Ovary (tissue), 7 donors: ENCODE measurements at regions not wholly inside any gene's neighbourhood (a gene's known extent, or its start where the extent isn't known, plus 50 kb on each side); places are given as distances from the start of the nearest gene placed in this dataset.
"Not testable (repeated sequence)": the region's sequence is repeated elsewhere in the genome, so short reads cannot be mapped to it uniquely, and the experiment has no call there.

Experiments
- DNase-seq, 5 donors: peaks; one replicate each; pipeline ENCODE4 v3.0.0-alpha.2; 2019 to 2020
- H3K27ac ChIP-seq, 2 donors: fragments of 200-600 bp; one replicate each; pipeline versions ENCODE4 v1.5.1 to v1.8.0; 2019 to 2022
- H3K27me3 ChIP-seq: fragments of 200-600 bp; one replicate; pipeline ENCODE4 v1.8.0; 2022
- H3K36me3 ChIP-seq: fragments of 200-600 bp; sonication (generic); one replicate; pipeline ENCODE4 v1.5.1; 2019
- H3K4me1 ChIP-seq: one replicate; pipeline ENCODE4 v1.8.1; 2013; ENCODE audit warnings: mild to moderate bottlenecking, moderate library complexity; ENCODE audit not compliant: insufficient read depth
- H3K4me3 ChIP-seq: fragments of 200-600 bp; sonication (generic); one replicate; pipeline ENCODE4 v1.5.1; 2017
- H3K9me3 ChIP-seq, 2 donors: fragments of 200-600 bp in 1 of 2; sonication (generic) in 1 of 2; one replicate each; pipeline versions ENCODE4 v1.5.1 to v1.8.1; 2013 to 2019; ENCODE audit warnings: mild to moderate bottlenecking in 1 of 2, moderate library complexity in 1 of 2
- EP300 ChIP-seq: sonication (generic); formaldehyde crosslinking; IDR thresholded peaks from one replicate; pipeline ENCODE4 v1.6.1; 2017; ENCODE audit warnings: antibody characterized with exemption
- POLR2A ChIP-seq: fragments of 450-650 bp; IDR thresholded peaks from one replicate; pipeline ENCODE4 v1.6.1; 2017; ENCODE audit warnings: antibody characterized with exemption, mild to moderate bottlenecking, moderate library complexity
- WGBS, 3 donors: extraction: QIAGEN DNeasy Blood & Tissue Kit in 1 of 3; methylation state at CpG; one replicate each; pipeline versions ENCODE4 v1.1.5 to v1.1.7; 2013 to 2017; 5-methylcytosine and 5-hydroxymethylcytosine counted together
- intact Hi-C, 4 donors: fragments of 100-400 bp; cut with DNase I; formaldehyde crosslinking; loops; one replicate each; pipeline versions ENCODE4 v1.11.0 to v1.15.1; 2022 to 2023
- TF ChIP-seq, protein P1 (sequence below), 3 donors: fragments of 450-650 bp in 2 of 3; fragments of 200-600 bp in 1 of 3; IDR thresholded peaks; one replicate each; pipeline versions ENCODE4 v1.5.1 to v1.8.0; 2016 to 2022; ENCODE audit warnings: antibody characterized with exemption in 3 of 3, mild to moderate bottlenecking in 1 of 3
- donor health status: DM: no; HTN: no; CAD: no; lungs with moderate emphysema.
- donor health status: DM: no; HTN: no; CAD: no.
- donor health status: Bipolar disorder and iron deficiency.
- donor health status: DM: no; HTN: no; CAD: no.
- donor health status: DM: yes; HTN: yes; CAD: no.

GRCh38 chr14:88098163-88098562 lies 93.2 kb downstream of the GPR65 start:
- H3K9me3 ChIP-seq, result no peaks in the 10 kb centered on the region
- intact Hi-C loops, result no loop called here
- TF ChIP-seq POLR2A, result no peak
- TF ChIP-seq, protein P1, sequence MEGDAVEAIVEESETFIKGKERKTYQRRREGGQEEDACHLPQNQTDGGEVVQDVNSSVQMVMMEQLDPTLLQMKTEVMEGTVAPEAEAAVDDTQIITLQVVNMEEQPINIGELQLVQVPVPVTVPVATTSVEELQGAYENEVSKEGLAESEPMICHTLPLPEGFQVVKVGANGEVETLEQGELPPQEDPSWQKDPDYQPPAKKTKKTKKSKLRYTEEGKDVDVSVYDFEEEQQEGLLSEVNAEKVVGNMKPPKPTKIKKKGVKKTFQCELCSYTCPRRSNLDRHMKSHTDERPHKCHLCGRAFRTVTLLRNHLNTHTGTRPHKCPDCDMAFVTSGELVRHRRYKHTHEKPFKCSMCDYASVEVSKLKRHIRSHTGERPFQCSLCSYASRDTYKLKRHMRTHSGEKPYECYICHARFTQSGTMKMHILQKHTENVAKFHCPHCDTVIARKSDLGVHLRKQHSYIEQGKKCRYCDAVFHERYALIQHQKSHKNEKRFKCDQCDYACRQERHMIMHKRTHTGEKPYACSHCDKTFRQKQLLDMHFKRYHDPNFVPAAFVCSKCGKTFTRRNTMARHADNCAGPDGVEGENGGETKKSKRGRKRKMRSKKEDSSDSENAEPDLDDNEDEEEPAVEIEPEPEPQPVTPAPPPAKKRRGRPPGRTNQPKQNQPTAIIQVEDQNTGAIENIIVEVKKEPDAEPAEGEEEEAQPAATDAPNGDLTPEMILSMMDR (IDR thresholded peaks at IDR 0.05), result no peak
- no peak for TF ChIP-seq EP300
- no peak for DNase-seq
- H3K4me3 ChIP-seq, result no peak overlapping the region
- H3K27ac ChIP-seq, result no peak overlapping the region
- no peaks in the 10 kb centered on the region for H3K36me3 ChIP-seq
- no peaks in the 10 kb centered on the region for H3K4me1 ChIP-seq
- WGBS, 3 donors, result 70 to 83% (median 73%) methylated on average over 3 of the region's 3 CpGs
- no peaks in the 10 kb centered on the region for H3K27me3 ChIP-seq

DNA sequence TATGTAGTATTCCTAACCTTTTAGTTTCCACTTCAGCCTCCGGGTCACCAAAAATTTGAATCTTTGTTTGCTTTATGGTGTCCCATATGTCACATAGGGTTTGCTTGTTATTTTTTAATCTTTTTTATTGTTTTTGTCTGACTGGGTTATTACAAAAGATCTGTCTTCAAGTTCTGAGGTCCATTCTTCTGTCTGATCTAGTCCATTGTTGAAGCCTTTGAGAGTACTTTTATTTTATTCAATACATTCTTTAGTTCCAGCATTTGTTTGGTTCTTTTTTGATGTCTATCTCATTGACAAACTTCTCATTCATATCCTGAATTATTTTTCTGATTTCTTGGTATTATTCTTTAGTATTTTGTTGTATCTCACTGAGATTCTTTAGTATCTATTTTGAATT lies 99.8 kb downstream of the GPR65 start:
- no peak for DNase-seq
- no peaks in the 10 kb centered on the region for H3K9me3 ChIP-seq
- no peaks in the 10 kb centered on the region for H3K27me3 ChIP-seq
- H3K4me3 ChIP-seq, result no peak overlapping the region
- no peak overlapping the region for H3K27ac ChIP-seq
- WGBS, 3 donors, result 94 to 98% (median 96%) methylated on average over 1 of the region's 1 CpG
- intact Hi-C loops, result no loop called here
- H3K4me1 ChIP-seq, result no peaks in the 10 kb centered on the region
- TF ChIP-seq, protein P1 (IDR thresholded peaks at IDR 0.05), result no peak
- no peak for TF ChIP-seq POLR2A
- TF ChIP-seq EP300, result no peak
- H3K36me3 ChIP-seq, result no peaks in the 10 kb centered on the region

DNA sequence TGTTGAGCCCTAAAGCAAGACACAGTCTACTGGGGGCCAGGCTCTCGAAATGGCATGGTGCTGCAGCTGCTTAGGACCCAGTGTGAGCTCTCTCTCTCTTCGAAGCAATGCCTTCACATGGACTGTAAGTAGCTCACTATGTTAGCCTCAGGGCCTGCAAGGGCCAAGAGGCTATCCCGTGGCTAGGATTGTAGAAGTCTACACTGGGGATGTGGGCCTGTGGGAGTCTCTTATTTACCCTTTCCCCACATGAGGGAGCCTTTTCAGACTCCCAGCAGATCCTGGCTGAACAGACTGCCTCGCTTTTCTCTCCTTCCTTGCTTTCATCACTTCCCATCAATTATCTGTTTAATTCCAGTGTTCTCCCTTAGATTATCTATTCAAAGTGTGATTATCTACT lies 101.4 kb downstream of the GPR65 start:
- no peak for DNase-seq
- Histone ChIP-seq H3K27me3 (no peaks in the 10 kb centered on the region), H3K4me3 (no peak overlapping the region), H3K27ac (no peak overlapping the region), H3K4me1 (no peaks in the 10 kb centered on the region), H3K9me3 (no peaks in the 10 kb centered on the region), H3K36me3 (no peaks in the 10 kb centered on the region)
- WGBS, 3 donors, result 64 to 69% (median 65%) methylated on average over 4 of the region's 4 CpGs
- intact Hi-C loops, result no loop called here
- TF ChIP-seq EP300, result no peak

- not testable (repeated sequence) for H3K27ac ChIP-seq
These were observed 122.7 kb downstream of the GPR65 start for GRCh38 chr14:88127669-88128068.

DNA sequence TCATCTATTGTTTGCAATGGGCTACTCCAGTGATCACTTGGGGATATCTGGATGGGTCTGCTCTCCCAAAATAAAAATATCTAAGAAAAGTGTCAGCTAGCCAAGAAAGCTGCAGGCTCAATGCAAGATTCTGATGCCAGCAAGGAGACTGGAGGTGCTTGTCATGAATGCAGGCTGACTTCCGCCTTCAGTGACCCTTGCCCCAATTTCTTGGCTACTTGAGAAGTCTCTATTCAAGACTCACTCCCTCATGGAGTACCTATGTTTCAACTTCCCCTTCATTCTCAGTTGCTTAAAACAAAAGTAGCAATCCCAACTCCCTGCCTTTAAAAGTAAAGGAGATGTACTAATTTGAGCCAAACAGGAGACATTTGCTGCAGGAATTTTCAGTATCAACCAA lies 123.9 kb downstream of the GPR65 start:
- Histone ChIP-seq H3K36me3 (no peaks in the 10 kb centered on the region), H3K9me3 (no peaks in the 10 kb centered on the region), H3K27me3 (no peaks in the 10 kb centered on the region), H3K4me1 (no peaks in the 10 kb centered on the region), H3K27ac (no peak overlapping the region), H3K4me3 (no peak overlapping the region)
- WGBS, 3 donors, result 64 to 76% (median 68%) methylated on average over 1 of the region's 1 CpG
- no peak for DNase-seq
- intact Hi-C loops, result no loop called here
- no peak for TF ChIP-seq EP300
- TF ChIP-seq POLR2A, result no peak
- TF ChIP-seq, protein P1 (IDR thresholded peaks at IDR 0.05), result no peak

More at GRCh38 chr14:88127669-88128068, 122.7 kb downstream of the GPR65 start:
- H3K27me3 ChIP-seq, H3K4me1 ChIP-seq, intact Hi-C loops, DNase-seq, H3K4me3 ChIP-seq, H3K36me3 ChIP-seq, H3K9me3 ChIP-seq: not testable (repeated sequence)
- 74 to 85% (median 76%) methylated on average over 7 of the region's 7 CpGs for WGBS, 3 donors
